ENCODE measurements at regions not wholly inside any gene's neighbourhood (a gene's known extent, or its start where the extent isn't known, plus 50 kb on each side); places are given as distances from the start of the nearest gene placed in this dataset.
A peak's percentile ranks its signal among the peaks of the same experiment; 100 is the strongest.
"Not testable (repeated sequence)": the region's sequence is repeated elsewhere in the genome, so short reads cannot be mapped to it uniquely, and the experiment has no call there.

- no peak for DNase-seq
These were observed 1354.5 kb downstream of the XPNPEP1 start for GRCh38 chr10:108568824-108569223.

- DNase-seq, result no peak
These were observed 1355.2 kb downstream of the XPNPEP1 start for GRCh38 chr10:108567899-108568752.

GRCh38 chr10:108566316-108567107 lies 1356.8 kb downstream of the XPNPEP1 start:
- no peak for DNase-seq

GRCh38 chr10:108562105-108562504 lies 1361.2 kb downstream of the XPNPEP1 start:
- no peak for DNase-seq

- DNase-seq, result no peak
These were observed 1361.7 kb downstream of the XPNPEP1 start for GRCh38 chr10:108561649-108562048.

GRCh38 chr10:108560488-108560887 lies 1362.8 kb downstream of the XPNPEP1 start:
- DNase-seq, result no peak

GRCh38 chr10:108556186-108556585 lies 1367.1 kb downstream of the XPNPEP1 start:
- no peak for DNase-seq

- no peak for DNase-seq
These were observed 1377.4 kb downstream of the XPNPEP1 start for GRCh38 chr10:108545921-108546320.

GRCh38 chr10:108544500-108545120 lies 1378.7 kb downstream of the XPNPEP1 start:
- DNase-seq, result peak; percentile 10

GRCh38 chr10:108533551-108533950 lies 1369.0 kb upstream of the SORCS1 start:
- DNase-seq, result not testable (repeated sequence)

GRCh38 chr10:108523016-108523800 lies 1358.7 kb upstream of the SORCS1 start:
- no peak for DNase-seq

GRCh38 chr10:108521827-108522492 lies 1357.5 kb upstream of the SORCS1 start:
- DNase-seq, result no peak

- no peak for DNase-seq
These were observed 1351.3 kb upstream of the SORCS1 start for GRCh38 chr10:108515821-108516220.

GRCh38 chr10:108500396-108500795 lies 1335.9 kb upstream of the SORCS1 start:
- DNase-seq, result no peak

GRCh38 chr10:108496106-108496505 lies 1331.6 kb upstream of the SORCS1 start:
- DNase-seq, result no peak

GRCh38 chr10:108490944-108491343 lies 1326.4 kb upstream of the SORCS1 start:
- DNase-seq, result no peak

- DNase-seq, result no peak
These were observed 1306.9 kb upstream of the SORCS1 start for GRCh38 chr10:108471420-108471819.

- no peak for DNase-seq
These were observed 1305.4 kb upstream of the SORCS1 start for GRCh38 chr10:108469940-108470339.

GRCh38 chr10:108465871-108466641 lies 1301.5 kb upstream of the SORCS1 start:
- no peak for DNase-seq

- DNase-seq, result no peak
These were observed 1297.5 kb upstream of the SORCS1 start for GRCh38 chr10:108462005-108462404.

GRCh38 chr10:108454793-108455192 lies 1290.3 kb upstream of the SORCS1 start:
- DNase-seq, result no peak

All from stimulated activated CD4-positive, alpha-beta T cell treated with anti-CD3 and anti-CD28 coated beads, Interleukin-4, amount 100 ng/mL, for 24 hours (primary cell).